CD4-positive, alpha-beta T cell treated with Interleukin-21 for 1 hour (primary cell): ENCODE measurements at regions not wholly inside any gene's neighbourhood (a gene's known extent, or its start where the extent isn't known, plus 50 kb on each side); places are given as distances from the start of the nearest gene placed in this dataset.

ENCODE experiments used
- DNase-seq: peaks from one replicate; pipeline ENCODE4 v3.0.0-alpha.2; 2020

- no peak for DNase-seq
Measured at GRCh38 chr1:189859385-189859977, 618.2 kb downstream of the BRINP3 start.

GRCh38 chr1:189866606-189867005, 611.1 kb downstream of the BRINP3 start:
- DNase-seq: no peak

- no peak for DNase-seq
Measured at GRCh38 chr1:189868021-189868420, 609.6 kb downstream of the BRINP3 start.

- DNase-seq: no peak
Measured at GRCh38 chr1:189874715-189875435, 602.8 kb downstream of the BRINP3 start.

- DNase-seq: no peak
Measured at GRCh38 chr1:189880135-189880534, 597.5 kb downstream of the BRINP3 start.

GRCh38 chr1:189899686-189900425, 577.8 kb downstream of the BRINP3 start:
- no peak for DNase-seq

- DNase-seq: no peak
Measured at GRCh38 chr1:189904509-189904908, 573.2 kb downstream of the BRINP3 start.

GRCh38 chr1:189908113-189908512, 569.6 kb downstream of the BRINP3 start:
- no peak for DNase-seq

GRCh38 chr1:189921613-189922012, 556.1 kb downstream of the BRINP3 start:
- DNase-seq: no peak

GRCh38 chr1:189927641-189928040, 550.0 kb downstream of the BRINP3 start:
- no peak for DNase-seq

GRCh38 chr1:189929501-189930099, 548.1 kb downstream of the BRINP3 start:
- no peak for DNase-seq

- no peak for DNase-seq
Measured at GRCh38 chr1:189936861-189937260, 540.8 kb downstream of the BRINP3 start.

- no peak for DNase-seq
Measured at GRCh38 chr1:189939967-189940366, 537.7 kb downstream of the BRINP3 start.

GRCh38 chr1:189941922-189942321, 535.7 kb downstream of the BRINP3 start:
- no peak for DNase-seq

- DNase-seq: no peak
Measured at GRCh38 chr1:189958756-189959155, 518.9 kb downstream of the BRINP3 start.

GRCh38 chr1:189960769-189961168, 516.9 kb downstream of the BRINP3 start:
- DNase-seq: no peak

- no peak for DNase-seq
Measured at GRCh38 chr1:189962181-189962580, 515.5 kb downstream of the BRINP3 start.

GRCh38 chr1:189970331-189971230, 507.1 kb downstream of the BRINP3 start:
- no peak for DNase-seq

GRCh38 chr1:189971656-189972055, 506.0 kb downstream of the BRINP3 start:
- DNase-seq: no peak

- DNase-seq: no peak
Measured at GRCh38 chr1:189977184-189977583, 500.5 kb downstream of the BRINP3 start.

- DNase-seq: no peak
Measured at GRCh38 chr1:189983166-189983890, 494.3 kb downstream of the BRINP3 start.

GRCh38 chr1:189986516-189986915, 491.1 kb downstream of the BRINP3 start:
- DNase-seq: no peak
